ENCODE measurements at regions not wholly inside any gene's neighbourhood (a gene's known extent, or its start where the extent isn't known, plus 50 kb on each side); places are given as distances from the start of the nearest gene placed in this dataset.
"Not testable (repeated sequence)": the region's sequence is repeated elsewhere in the genome, so short reads cannot be mapped to it uniquely, and the experiment has no call there.

GRCh38 chr12:131447636-131448035 lies 263.3 kb upstream of the SFSWAP start:
- H3K27ac ChIP-seq (ENCODE audit: low read depth, low read length); H3K36me3 ChIP-seq (ENCODE audit: control insufficient read depth in 2 of 3, insufficient read depth in 3 of 3, low read length in 3 of 3); POLR2A ChIA-PET; H3K36me3 Mint-ChIP-seq; DNase-seq; ATAC-seq; H3K9me3 ChIP-seq (ENCODE audit: control insufficient read depth in 2 of 3, low read length in 3 of 3); H3K27ac Mint-ChIP-seq; H3K4me3 ChIP-seq (ENCODE audit: low read length); H3K4me3 Mint-ChIP-seq; H3K4me1 ChIP-seq (ENCODE audit: control insufficient read depth in 2 of 2, insufficient read depth in 2 of 2, low read length in 2 of 2); H3K4me1 Mint-ChIP-seq; CTCF ChIA-PET; H3K27me3 ChIP-seq (ENCODE audit: control insufficient read depth in 2 of 2, insufficient read depth in 2 of 2, low read length in 2 of 2); intact Hi-C loops (cut with micrococcal nuclease): not testable (repeated sequence)
- peaks cover 0 to 19% (median 5%) of the 10 kb centered on the region in 5 donors for H3K27me3 Mint-ChIP-seq
- peaks cover 0 to 29% (median 6%) of the 10 kb centered on the region in 11 donors for H3K9me3 Mint-ChIP-seq

GRCh38 chr12:131448254-131448795 lies 262.6 kb upstream of the SFSWAP start:
- H3K27ac Mint-ChIP-seq: no peak overlapping the region
- peak; percentile 24 for ATAC-seq
- intact Hi-C loops (cut with micrococcal nuclease): no loop called here

GRCh38 chr12:131449027-131449426 lies 261.9 kb upstream of the SFSWAP start:
- Histone ChIP-seq H3K27ac (ENCODE audit: low read depth, low read length) (no peak overlapping the region), H3K27me3 (ENCODE audit: control insufficient read depth in 2 of 2, insufficient read depth in 2 of 2, low read length in 2 of 2) (no peaks in the 10 kb centered on the region), H3K4me3 (ENCODE audit: low read length) (no peak overlapping the region), H3K9me3 (ENCODE audit: control insufficient read depth in 2 of 3, low read length in 3 of 3) (no peaks in the 10 kb centered on the region), H3K36me3 (ENCODE audit: control insufficient read depth in 2 of 3, insufficient read depth in 3 of 3, low read length in 3 of 3) (no peaks in the 10 kb centered on the region), H3K4me1 (ENCODE audit: control insufficient read depth in 2 of 2, insufficient read depth in 2 of 2, low read length in 2 of 2) (no peaks in the 10 kb centered on the region)
- DNase-seq (no peak), ATAC-seq (no peak)
- no peaks in the 10 kb centered on the region for H3K36me3 Mint-ChIP-seq
- peaks cover 0 to 21% (median 5%) of the 10 kb centered on the region in 5 donors for H3K27me3 Mint-ChIP-seq
- CTCF ChIA-PET: no interaction called here
- POLR2A ChIA-PET: no interaction called here
- peaks cover 0 to 30% (median 6%) of the 10 kb centered on the region in 11 donors for H3K9me3 Mint-ChIP-seq
- no peak overlapping the region for H3K4me3 Mint-ChIP-seq
- H3K27ac Mint-ChIP-seq: no peak overlapping the region
- intact Hi-C loops (cut with micrococcal nuclease): no loop called here
- H3K4me1 Mint-ChIP-seq: peaks cover 0 to 7% (median 0%) of the 10 kb centered on the region in 7 donors

More at GRCh38 chr12:131448254-131448795, 262.6 kb upstream of the SFSWAP start:
- Histone ChIP-seq H3K4me3 (ENCODE audit: low read length) (no peak overlapping the region), H3K27me3 (ENCODE audit: control insufficient read depth in 2 of 2, insufficient read depth in 2 of 2, low read length in 2 of 2) (no peaks in the 10 kb centered on the region), H3K36me3 (ENCODE audit: control insufficient read depth in 2 of 3, insufficient read depth in 3 of 3, low read length in 3 of 3) (no peaks in the 10 kb centered on the region), H3K4me1 (ENCODE audit: control insufficient read depth in 2 of 2, insufficient read depth in 2 of 2, low read length in 2 of 2) (no peaks in the 10 kb centered on the region), H3K27ac (ENCODE audit: low read depth, low read length) (no peak overlapping the region), H3K9me3 (ENCODE audit: control insufficient read depth in 2 of 3, low read length in 3 of 3) (no peaks in the 10 kb centered on the region)
- H3K4me1 Mint-ChIP-seq: peaks cover 0 to 7% (median 0%) of the 10 kb centered on the region in 7 donors
- no peaks in the 10 kb centered on the region for H3K36me3 Mint-ChIP-seq
- H3K27me3 Mint-ChIP-seq: peaks cover 0 to 21% (median 5%) of the 10 kb centered on the region in 5 donors
- ChIA-PET CTCF (no interaction called here), POLR2A (no interaction called here)
- H3K4me3 Mint-ChIP-seq: no peak overlapping the region
- peaks cover 0 to 30% (median 6%) of the 10 kb centered on the region in 11 donors for H3K9me3 Mint-ChIP-seq
- DNase-seq: no peak

GRCh38 chr12:131452444-131452860 lies 258.4 kb upstream of the SFSWAP start:
- H3K4me3 ChIP-seq (ENCODE audit: low read length): no peak overlapping the region
- peaks cover 0 to 7% (median 0%) of the 10 kb centered on the region in 7 donors for H3K4me1 Mint-ChIP-seq
- H3K36me3 Mint-ChIP-seq: no peaks in the 10 kb centered on the region
- H3K4me3 Mint-ChIP-seq: peak overlapping the region in 6 of 10 donors; percentile 24 to 57 (median 44)
- ChIA-PET CTCF (no interaction called here), POLR2A (no interaction called here)
- ATAC-seq: peak; percentile 41
- no peaks in the 10 kb centered on the region for H3K36me3 ChIP-seq (ENCODE audit: control insufficient read depth in 2 of 3, insufficient read depth in 3 of 3, low read length in 3 of 3)
- no peak overlapping the region for H3K27ac ChIP-seq (ENCODE audit: low read depth, low read length)
- H3K9me3 ChIP-seq (ENCODE audit: control insufficient read depth in 2 of 3, low read length in 3 of 3): no peaks in the 10 kb centered on the region
- DNase-seq: peak in 5 of 9 donors; percentile 4 to 26 (median 16)
- H3K27me3 Mint-ChIP-seq: peaks cover 4 to 21% (median 10%) of the 10 kb centered on the region in 5 donors
- no peaks in the 10 kb centered on the region for H3K27me3 ChIP-seq (ENCODE audit: control insufficient read depth in 2 of 2, insufficient read depth in 2 of 2, low read length in 2 of 2)
- no peaks in the 10 kb centered on the region for H3K4me1 ChIP-seq (ENCODE audit: control insufficient read depth in 2 of 2, insufficient read depth in 2 of 2, low read length in 2 of 2)
- intact Hi-C loops (cut with micrococcal nuclease): loop anchor here (5.0 kb wide), 2 partner anchors 350 to 625 kb away; no protein-coding TSS in a partner anchor
- no peak overlapping the region for H3K27ac Mint-ChIP-seq
- H3K9me3 Mint-ChIP-seq: peaks cover 0 to 30% (median 6%) of the 10 kb centered on the region in 11 donors

GRCh38 chr12:131454418-131455217 lies 256.3 kb upstream of the SFSWAP start:
- peak overlapping the region in 1 of 9 donors; percentile 42 for H3K27ac Mint-ChIP-seq
- H3K4me1 ChIP-seq (ENCODE audit: control insufficient read depth in 2 of 2, insufficient read depth in 2 of 2, low read length in 2 of 2): no peaks in the 10 kb centered on the region
- no peaks in the 10 kb centered on the region for H3K36me3 Mint-ChIP-seq
- no peaks in the 10 kb centered on the region for H3K27me3 ChIP-seq (ENCODE audit: control insufficient read depth in 2 of 2, insufficient read depth in 2 of 2, low read length in 2 of 2)
- H3K9me3 ChIP-seq (ENCODE audit: control insufficient read depth in 2 of 3, low read length in 3 of 3): no peaks in the 10 kb centered on the region
- peaks cover 0 to 22% (median 6%) of the 10 kb centered on the region in 11 donors for H3K9me3 Mint-ChIP-seq
- H3K4me3 ChIP-seq (ENCODE audit: low read length): no peak overlapping the region
- CTCF ChIA-PET: no interaction called here
- H3K4me3 Mint-ChIP-seq: no peak overlapping the region
- H3K27me3 Mint-ChIP-seq: peaks cover 10 to 27% (median 21%) of the 10 kb centered on the region in 5 donors
- POLR2A ChIA-PET: no interaction called here
- H3K36me3 ChIP-seq (ENCODE audit: control insufficient read depth in 2 of 3, insufficient read depth in 3 of 3, low read length in 3 of 3): no peaks in the 10 kb centered on the region
- no peak overlapping the region for H3K27ac ChIP-seq (ENCODE audit: low read depth, low read length)
- H3K4me1 Mint-ChIP-seq: peaks cover 0 to 7% (median 0%) of the 10 kb centered on the region in 7 donors
- intact Hi-C loops (cut with micrococcal nuclease): loop anchor here (5.0 kb wide), 2 partner anchors 352 to 627 kb away; no protein-coding TSS in a partner anchor
- ATAC-seq (peak; percentile 70), DNase-seq (peak in 4 of 9 donors; percentile 7 to 30 (median 26))

- no peak overlapping the region for H3K27ac Mint-ChIP-seq
- H3K4me1 ChIP-seq (ENCODE audit: control insufficient read depth in 2 of 2, insufficient read depth in 2 of 2, low read length in 2 of 2): no peaks in the 10 kb centered on the region
- H3K27me3 ChIP-seq (ENCODE audit: control insufficient read depth in 2 of 2, insufficient read depth in 2 of 2, low read length in 2 of 2): no peaks in the 10 kb centered on the region
- no peaks in the 10 kb centered on the region for H3K9me3 ChIP-seq (ENCODE audit: control insufficient read depth in 2 of 3, low read length in 3 of 3)
- H3K4me3 ChIP-seq (ENCODE audit: low read length): no peak overlapping the region
- H3K9me3 Mint-ChIP-seq: peaks cover 0 to 22% (median 6%) of the 10 kb centered on the region in 11 donors
- intact Hi-C loops (cut with micrococcal nuclease): no loop called here
- no peak overlapping the region for H3K4me3 Mint-ChIP-seq
- peaks cover 0 to 7% (median 0%) of the 10 kb centered on the region in 7 donors for H3K4me1 Mint-ChIP-seq
- no peaks in the 10 kb centered on the region for H3K36me3 ChIP-seq (ENCODE audit: control insufficient read depth in 2 of 3, insufficient read depth in 3 of 3, low read length in 3 of 3)
- ChIA-PET CTCF (no interaction called here), POLR2A (no interaction called here)
- DNase-seq (no peak), ATAC-seq (no peak)
- peaks cover 10 to 27% (median 21%) of the 10 kb centered on the region in 5 donors for H3K27me3 Mint-ChIP-seq
- no peaks in the 10 kb centered on the region for H3K36me3 Mint-ChIP-seq
- no peak overlapping the region for H3K27ac ChIP-seq (ENCODE audit: low read depth, low read length)
These were observed 255.7 kb upstream of the SFSWAP start for GRCh38 chr12:131455218-131455506.

Data from naive thymus-derived CD4-positive, alpha-beta T cell (primary cell).